Thyroid gland (tissue), 4 donors: ENCODE measurements at regions not wholly inside any gene's neighbourhood (a gene's known extent, or its start where the extent isn't known, plus 50 kb on each side); places are given as distances from the start of the nearest gene placed in this dataset.
"Not testable (repeated sequence)": the region's sequence is repeated elsewhere in the genome, so short reads cannot be mapped to it uniquely, and the experiment has no call there.

Source experiments
- POLR2A ChIP-seq, 2 donors: fragments of 450-650 bp; IDR thresholded peaks; one replicate each; pipeline ENCODE4 v1.6.1; 2017; ENCODE audit warnings: antibody characterized with exemption in 2 of 2, mild to moderate bottlenecking in 2 of 2, moderate library complexity in 1 of 2
- TF ChIP-seq, protein P1 (sequence below), 6 experiments: fragments of 200-600 bp in 3 of 6; fragments of 450-650 bp in 3 of 6; sonication (generic) in 3 of 6; IDR thresholded peaks; one replicate each; pipeline ENCODE4 v1.5.1; 2016 to 2019; ENCODE audit warnings: antibody characterized with exemption in 6 of 6, mild to moderate bottlenecking in 2 of 6, inconsistent platforms in 1 of 6, moderate library complexity in 1 of 6

- TF ChIP-seq, protein P1, sequence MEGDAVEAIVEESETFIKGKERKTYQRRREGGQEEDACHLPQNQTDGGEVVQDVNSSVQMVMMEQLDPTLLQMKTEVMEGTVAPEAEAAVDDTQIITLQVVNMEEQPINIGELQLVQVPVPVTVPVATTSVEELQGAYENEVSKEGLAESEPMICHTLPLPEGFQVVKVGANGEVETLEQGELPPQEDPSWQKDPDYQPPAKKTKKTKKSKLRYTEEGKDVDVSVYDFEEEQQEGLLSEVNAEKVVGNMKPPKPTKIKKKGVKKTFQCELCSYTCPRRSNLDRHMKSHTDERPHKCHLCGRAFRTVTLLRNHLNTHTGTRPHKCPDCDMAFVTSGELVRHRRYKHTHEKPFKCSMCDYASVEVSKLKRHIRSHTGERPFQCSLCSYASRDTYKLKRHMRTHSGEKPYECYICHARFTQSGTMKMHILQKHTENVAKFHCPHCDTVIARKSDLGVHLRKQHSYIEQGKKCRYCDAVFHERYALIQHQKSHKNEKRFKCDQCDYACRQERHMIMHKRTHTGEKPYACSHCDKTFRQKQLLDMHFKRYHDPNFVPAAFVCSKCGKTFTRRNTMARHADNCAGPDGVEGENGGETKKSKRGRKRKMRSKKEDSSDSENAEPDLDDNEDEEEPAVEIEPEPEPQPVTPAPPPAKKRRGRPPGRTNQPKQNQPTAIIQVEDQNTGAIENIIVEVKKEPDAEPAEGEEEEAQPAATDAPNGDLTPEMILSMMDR (IDR thresholded peaks at IDR 0.05): not testable (repeated sequence)
- not testable (repeated sequence) for TF ChIP-seq POLR2A (IDR thresholded peaks at IDR 0.05)
These were observed 109.3 kb upstream of the EXOC2 start for GRCh38 chr6:802223-802622.
